SK-N-SH (cell line): ENCODE measurements at regions not wholly inside any gene's neighbourhood (a gene's known extent, or its start where the extent isn't known, plus 50 kb on each side); places are given as distances from the start of the nearest gene placed in this dataset.

Experiments used
- CTCF ChIA-PET: fragments of 300-600, 350-600 bp; formaldehyde crosslinking; extraction: SDS; loops from one replicate; lab custom pipeline; 2021; lab: Yijun Ruan, JAX
- POLR2A ChIA-PET: fragments of 350-600 bp; sonication (Branson Sonifier 250); formaldehyde crosslinking; extraction: SDS; loops from one replicate; lab custom pipeline; 2020; ENCODE audit warnings: antibody characterized with exemption, inconsistent platforms; lab: Yijun Ruan, JAX
- DNase-seq: peaks from one replicate; pipeline ENCODE4 v3.0.0; 2012
- H2AFZ ChIP-seq: fragments of 200-600 bp; sonication (generic); 2 replicates; pipeline ENCODE4 v1.8.1; 2016; ENCODE audit warnings: antibody characterized with exemption, mild to moderate bottlenecking, low read depth
- H3F3A ChIP-seq: fragments of 200-600 bp; sonication (generic); replicated peaks from 2 replicates; pipeline ENCODE3; 2016; ENCODE audit warnings: antibody characterized with exemption, mild to moderate bottlenecking; ENCODE audit not compliant: insufficient read depth
- H3K27ac ChIP-seq, 2 experiments: fragments of 200-500 bp in 1 of 2; fragments of 200-600 bp in 1 of 2; sonication (Bioruptor generic) in 1 of 2; sonication (generic), shearing (Covaris generic) in 1 of 2; 2 replicates each; pipeline versions ENCODE4 v1.5.1 to v1.6.1; 2014 to 2016; ENCODE audit warnings: low read depth in 2 of 2, inconsistent platforms in 1 of 2, low read length in 1 of 2, mild to moderate bottlenecking in 1 of 2, mixed read lengths in 1 of 2
- H3K27me3 ChIP-seq: fragments of 200-600 bp; sonication (generic), shearing (Covaris generic); 2 replicates; pipeline ENCODE4 v1.6.1; 2016; ENCODE audit warnings: mixed run types; ENCODE audit not compliant: insufficient read depth
- H3K36me3 ChIP-seq, 2 experiments: fragments of 200-500 bp in 1 of 2; fragments of 200-600 bp in 1 of 2; sonication (Bioruptor generic) in 1 of 2; sonication (generic) in 1 of 2; replicated peaks in 1 of 2; 2 replicates each; pipeline versions ENCODE3 to v1.5.1; 2014 to 2016; ENCODE audit warnings: low read length in 1 of 2, mild to moderate bottlenecking in 1 of 2; ENCODE audit not compliant: insufficient read depth in 2 of 2, control insufficient read depth in 1 of 2
- H3K4me1 ChIP-seq, 2 experiments: fragments of 200-500 bp in 1 of 2; fragments of 200-600 bp in 1 of 2; sonication (Bioruptor generic) in 1 of 2; sonication (generic), shearing (Covaris generic) in 1 of 2; 2 replicates each; pipeline versions ENCODE4 v1.5.1 to v1.6.1; 2014 to 2016; ENCODE audit warnings: low read depth in 1 of 2, low read length in 1 of 2, mixed run types in 1 of 2; ENCODE audit not compliant: insufficient read depth in 2 of 2, control insufficient read depth in 1 of 2
- H3K4me2 ChIP-seq: fragments of 200-600 bp; sonication (generic), shearing (Covaris generic); 2 replicates; pipeline ENCODE4 v1.6.1; 2017; ENCODE audit warnings: mixed run types
- H3K4me3 ChIP-seq, 2 experiments: fragments of 200-500 bp in 1 of 2; fragments of 200-600 bp in 1 of 2; sonication (Bioruptor generic) in 1 of 2; sonication (generic), shearing (Covaris generic) in 1 of 2; 2 replicates each; pipeline versions ENCODE4 v1.5.1 to v1.8.1; 2014 to 2016; ENCODE audit warnings: low read depth in 2 of 2, inconsistent platforms in 1 of 2, low read length in 1 of 2, mild to moderate bottlenecking in 1 of 2, mixed read lengths in 1 of 2, moderate library complexity in 1 of 2
- H3K79me2 ChIP-seq: fragments of 200-600 bp; sonication (generic); 2 replicates; pipeline ENCODE4 v1.8.1; 2017; ENCODE audit warnings: mild to moderate bottlenecking; ENCODE audit not compliant: insufficient read depth
- H3K9ac ChIP-seq: fragments of 200-600 bp; sonication (generic); 2 replicates; pipeline ENCODE4 v1.6.1; 2017; ENCODE audit warnings: mixed run types
- H3K9me2 ChIP-seq: fragments of 200-600 bp; sonication (generic); 2 replicates; pipeline ENCODE4 v1.6.1; 2017; ENCODE audit warnings: mixed run types
- H3K9me3 ChIP-seq: fragments of 200-600 bp; sonication (generic); 2 replicates; pipeline ENCODE4 v1.6.1; 2017; ENCODE audit warnings: mixed run types, mild to moderate bottlenecking, moderate library complexity
- H4K20me1 ChIP-seq: fragments of 200-600 bp; sonication (generic); 2 replicates; pipeline ENCODE4 v1.6.1; 2017; ENCODE audit warnings: mild to moderate bottlenecking, mixed run types; ENCODE audit not compliant: insufficient read depth
- CHD2 ChIP-seq: fragments of 150-350 bp; IDR thresholded peaks from 2 replicates; pipeline ENCODE4 v1.6.1; 2018; ENCODE audit warnings: low read length; ENCODE audit not compliant: partially characterized antibody
- ELF1 ChIP-seq: IDR thresholded peaks from 2 replicates; pipeline ENCODE4 v1.4.0; 2012
- EP300 ChIP-seq, 2 experiments: IDR thresholded peaks; 2 replicates each; pipeline versions ENCODE4 v1.4.0 to v1.6.1; 2012; ENCODE audit warnings: borderline replicate concordance in 1 of 2, low read depth in 1 of 2, low read length in 1 of 2
- FOXJ3 ChIP-seq: sonication (generic); formaldehyde crosslinking; IDR thresholded peaks from 2 replicates; pipeline ENCODE4 v1.5.1; 2020; ENCODE audit warnings: mild to moderate bottlenecking, missing genetic modification reagents
- GABPA ChIP-seq: IDR thresholded peaks from 2 replicates; pipeline ENCODE4 v1.4.0; 2012; ENCODE audit warnings: low read depth, mild to moderate bottlenecking
- JUND ChIP-seq: IDR thresholded peaks from 2 replicates; pipeline ENCODE4 v1.4.0; 2012
- NFIC ChIP-seq: IDR thresholded peaks from 2 replicates; pipeline ENCODE4 v1.4.0; 2012; ENCODE audit warnings: borderline replicate concordance
- NRF1 ChIP-seq: IDR thresholded peaks from 2 replicates; pipeline ENCODE4 v1.6.1; 2012; ENCODE audit warnings: low read depth, mild to moderate bottlenecking, low read length
- RFX5 ChIP-seq: IDR thresholded peaks from 2 replicates; pipeline ENCODE4 v1.6.1; 2012; ENCODE audit warnings: mild to moderate bottlenecking, improper control_type of control experiment, low read length
- SIN3A ChIP-seq: IDR thresholded peaks from 2 replicates; pipeline ENCODE4 v1.6.1; 2012; ENCODE audit warnings: low read depth, mild to moderate bottlenecking, low read length, moderate library complexity, borderline replicate concordance
- TEAD4 ChIP-seq: IDR thresholded peaks from 2 replicates; pipeline ENCODE4 v1.4.0; 2012; ENCODE audit warnings: mild to moderate bottlenecking, borderline replicate concordance; ENCODE audit not compliant: insufficient read depth
- USF2 ChIP-seq: fragments of 150-350 bp; IDR thresholded peaks from 2 replicates; pipeline ENCODE4 v1.6.1; 2017; ENCODE audit warnings: antibody characterized with exemption, low read length, low read depth, borderline replicate concordance
- YY1 ChIP-seq: IDR thresholded peaks from 2 replicates; pipeline ENCODE4 v1.4.0; 2012; ENCODE audit warnings: low read depth, mild to moderate bottlenecking
- WGBS: methylation state at CpG from one replicate; pipeline ENCODE4 v1.1.6; 2017; ENCODE audit warnings: low lambda C conversion rate; 5-methylcytosine and 5-hydroxymethylcytosine counted together
- TF ChIP-seq, protein P1 (sequence below): IDR thresholded peaks from 2 replicates; pipeline ENCODE4 v1.6.1; 2012; ENCODE audit warnings: mild to moderate bottlenecking, low read depth, low read length, moderate library complexity
- TF ChIP-seq, protein P2 (sequence below): fragments of 200-600 bp; sonication (generic); IDR thresholded peaks from 2 replicates; pipeline ENCODE4 v1.6.1; 2017; ENCODE audit warnings: antibody characterized with exemption, mild to moderate bottlenecking, moderate library complexity

DNA sequence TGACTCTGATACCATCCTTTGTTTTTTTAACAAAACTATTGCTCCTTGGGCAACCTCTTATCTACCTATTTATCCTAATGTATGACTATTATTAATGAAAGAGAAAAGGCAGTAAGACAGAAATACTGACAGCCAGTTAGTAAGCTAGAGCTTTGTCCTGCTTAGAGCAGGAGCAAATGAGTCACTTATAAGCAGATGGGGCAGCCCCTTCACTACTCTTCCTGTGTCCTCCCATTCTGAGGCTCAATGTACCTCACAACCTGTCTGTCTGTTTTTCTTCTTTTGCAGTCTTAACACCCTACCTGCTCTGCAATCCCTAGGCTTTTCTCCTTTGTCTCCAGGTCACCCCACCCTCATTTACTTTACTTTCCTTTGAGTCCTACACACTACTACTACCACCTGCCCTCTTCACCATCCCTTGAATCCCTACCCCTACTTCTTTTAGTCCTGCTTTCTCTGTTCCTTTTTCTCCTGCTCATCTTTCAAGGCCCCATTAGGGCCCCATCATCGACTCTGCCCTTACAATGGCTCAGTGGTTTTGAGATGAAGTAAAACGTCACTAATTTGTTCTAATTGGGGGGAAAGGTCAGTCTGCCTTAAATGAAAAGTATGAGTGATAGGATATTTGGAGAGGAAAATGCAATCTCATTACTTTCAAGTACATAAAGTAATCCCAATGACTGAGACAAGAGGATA lies 294.3 kb downstream of the GUCY2F start:
- DNase-seq: no peak
- Histone ChIP-seq H3K27me3 (no peaks in the 10 kb centered on the region; the same call in 1 of the 2 replicates), H4K20me1 (no peaks in the 10 kb centered on the region), H3K4me1 (no peaks in the 10 kb centered on the region), H3K9me2 (no peaks in the 10 kb centered on the region), H3K27ac (no peak overlapping the region), H3K36me3 (no peaks in the 10 kb centered on the region), H3K9me3 (no peaks in the 10 kb centered on the region), H3K79me2 (no peaks in the 10 kb centered on the region), H2AFZ (no peak overlapping the region), H3F3A (no peaks in the 10 kb centered on the region), H3K9ac (no peak overlapping the region), H3K4me2 (no peak overlapping the region), H3K4me3 (no peak overlapping the region)
- CTCF ChIA-PET: interaction anchor here (0.6 kb wide), 1 partner anchor 641 kb away, joined by 3 read pairs; no protein-coding TSS in a partner anchor
- TF ChIP-seq ELF1: no peak
- no peak for TF ChIP-seq GABPA
- no peak for TF ChIP-seq NRF1
- TF ChIP-seq CHD2: no peak
- no peak for TF ChIP-seq RFX5
- no peak for TF ChIP-seq TEAD4
- no peak for TF ChIP-seq USF2
- TF ChIP-seq SIN3A: no peak
- TF ChIP-seq YY1: no peak
- TF ChIP-seq JUND: no peak
- no peak for TF ChIP-seq EP300 (IDR thresholded peaks at IDR 0.05; ENCODE audit: borderline replicate concordance in 1 of 2, low read depth in 1 of 2, low read length in 1 of 2)
- TF ChIP-seq, protein P1, sequence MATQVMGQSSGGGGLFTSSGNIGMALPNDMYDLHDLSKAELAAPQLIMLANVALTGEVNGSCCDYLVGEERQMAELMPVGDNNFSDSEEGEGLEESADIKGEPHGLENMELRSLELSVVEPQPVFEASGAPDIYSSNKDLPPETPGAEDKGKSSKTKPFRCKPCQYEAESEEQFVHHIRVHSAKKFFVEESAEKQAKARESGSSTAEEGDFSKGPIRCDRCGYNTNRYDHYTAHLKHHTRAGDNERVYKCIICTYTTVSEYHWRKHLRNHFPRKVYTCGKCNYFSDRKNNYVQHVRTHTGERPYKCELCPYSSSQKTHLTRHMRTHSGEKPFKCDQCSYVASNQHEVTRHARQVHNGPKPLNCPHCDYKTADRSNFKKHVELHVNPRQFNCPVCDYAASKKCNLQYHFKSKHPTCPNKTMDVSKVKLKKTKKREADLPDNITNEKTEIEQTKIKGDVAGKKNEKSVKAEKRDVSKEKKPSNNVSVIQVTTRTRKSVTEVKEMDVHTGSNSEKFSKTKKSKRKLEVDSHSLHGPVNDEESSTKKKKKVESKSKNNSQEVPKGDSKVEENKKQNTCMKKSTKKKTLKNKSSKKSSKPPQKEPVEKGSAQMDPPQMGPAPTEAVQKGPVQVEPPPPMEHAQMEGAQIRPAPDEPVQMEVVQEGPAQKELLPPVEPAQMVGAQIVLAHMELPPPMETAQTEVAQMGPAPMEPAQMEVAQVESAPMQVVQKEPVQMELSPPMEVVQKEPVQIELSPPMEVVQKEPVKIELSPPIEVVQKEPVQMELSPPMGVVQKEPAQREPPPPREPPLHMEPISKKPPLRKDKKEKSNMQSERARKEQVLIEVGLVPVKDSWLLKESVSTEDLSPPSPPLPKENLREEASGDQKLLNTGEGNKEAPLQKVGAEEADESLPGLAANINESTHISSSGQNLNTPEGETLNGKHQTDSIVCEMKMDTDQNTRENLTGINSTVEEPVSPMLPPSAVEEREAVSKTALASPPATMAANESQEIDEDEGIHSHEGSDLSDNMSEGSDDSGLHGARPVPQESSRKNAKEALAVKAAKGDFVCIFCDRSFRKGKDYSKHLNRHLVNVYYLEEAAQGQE: no peak
- no peak for TF ChIP-seq FOXJ3
- TF ChIP-seq NFIC: no peak
- POLR2A ChIA-PET: no interaction called here
- 0% methylated on average over 2 of the region's 2 CpGs for WGBS

- no peaks in the 10 kb centered on the region for H3K36me3 ChIP-seq
- H2AFZ ChIP-seq: no peak overlapping the region
- H3K4me3 ChIP-seq: no peak overlapping the region
- H3F3A ChIP-seq: no peaks in the 10 kb centered on the region
- no peak overlapping the region for H3K4me2 ChIP-seq
- H3K27ac ChIP-seq: no peak overlapping the region
- CTCF ChIA-PET: interaction anchor here (0.6 kb wide), 1 partner anchor 641 kb away, joined by 3 read pairs; no protein-coding TSS in a partner anchor
- POLR2A ChIA-PET: no interaction called here
- WGBS: 0% methylated on average over 4 of the region's 4 CpGs
- H3K79me2 ChIP-seq: no peaks in the 10 kb centered on the region
- no peaks in the 10 kb centered on the region for H3K9me2 ChIP-seq
- no peaks in the 10 kb centered on the region; the same call in 1 of the 2 replicates for H3K27me3 ChIP-seq
- no peak for DNase-seq
- H4K20me1 ChIP-seq: no peaks in the 10 kb centered on the region
- no peaks in the 10 kb centered on the region for H3K4me1 ChIP-seq
- H3K9me3 ChIP-seq: no peaks in the 10 kb centered on the region
- TF ChIP-seq, protein P2, sequence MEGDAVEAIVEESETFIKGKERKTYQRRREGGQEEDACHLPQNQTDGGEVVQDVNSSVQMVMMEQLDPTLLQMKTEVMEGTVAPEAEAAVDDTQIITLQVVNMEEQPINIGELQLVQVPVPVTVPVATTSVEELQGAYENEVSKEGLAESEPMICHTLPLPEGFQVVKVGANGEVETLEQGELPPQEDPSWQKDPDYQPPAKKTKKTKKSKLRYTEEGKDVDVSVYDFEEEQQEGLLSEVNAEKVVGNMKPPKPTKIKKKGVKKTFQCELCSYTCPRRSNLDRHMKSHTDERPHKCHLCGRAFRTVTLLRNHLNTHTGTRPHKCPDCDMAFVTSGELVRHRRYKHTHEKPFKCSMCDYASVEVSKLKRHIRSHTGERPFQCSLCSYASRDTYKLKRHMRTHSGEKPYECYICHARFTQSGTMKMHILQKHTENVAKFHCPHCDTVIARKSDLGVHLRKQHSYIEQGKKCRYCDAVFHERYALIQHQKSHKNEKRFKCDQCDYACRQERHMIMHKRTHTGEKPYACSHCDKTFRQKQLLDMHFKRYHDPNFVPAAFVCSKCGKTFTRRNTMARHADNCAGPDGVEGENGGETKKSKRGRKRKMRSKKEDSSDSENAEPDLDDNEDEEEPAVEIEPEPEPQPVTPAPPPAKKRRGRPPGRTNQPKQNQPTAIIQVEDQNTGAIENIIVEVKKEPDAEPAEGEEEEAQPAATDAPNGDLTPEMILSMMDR: no peak
- H3K9ac ChIP-seq: no peak overlapping the region
Observed at GRCh38 chrX:109186939-109187338, 294.9 kb downstream of the GUCY2F start.
